ENCODE measurements at regions not wholly inside any gene's neighbourhood (a gene's known extent, or its start where the extent isn't known, plus 50 kb on each side); places are given as distances from the start of the nearest gene placed in this dataset.
"Not testable (repeated sequence)": the region's sequence is repeated elsewhere in the genome, so short reads cannot be mapped to it uniquely, and the experiment has no call there.

DNA sequence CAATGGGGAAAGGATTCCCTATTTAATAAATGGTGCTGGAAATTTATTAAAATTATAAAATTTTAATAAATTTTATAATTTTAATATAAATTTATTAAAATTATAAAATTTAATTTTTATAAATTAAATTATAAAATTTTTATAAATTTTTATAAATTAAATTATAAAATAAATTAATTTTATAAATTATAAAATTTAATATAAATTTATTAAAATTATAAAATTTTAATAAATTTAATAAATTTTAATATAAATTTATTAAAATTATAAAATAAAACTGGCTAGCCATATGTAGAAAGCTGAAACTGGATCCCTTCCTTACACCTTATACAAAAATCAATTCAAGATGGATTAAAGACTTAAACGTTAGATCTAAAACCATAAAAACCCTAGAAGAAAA is 356.7 kb upstream of the TFPI start:
- DNase-seq; H3K4me1 ChIP-seq (ENCODE audit: control insufficient read depth, insufficient read depth, low read length); intact Hi-C loops (cut with DNase I); H3K4me3 ChIP-seq (ENCODE audit: low read length); H3K9me3 ChIP-seq (ENCODE audit: control insufficient read depth, low read length); H3K27me3 ChIP-seq (ENCODE audit: control insufficient read depth, insufficient read depth); ATAC-seq; H3K27ac ChIP-seq (ENCODE audit: low read length): not testable (repeated sequence)
- 100% methylated on average over 1 of the region's 1 CpG for WGBS

DNA sequence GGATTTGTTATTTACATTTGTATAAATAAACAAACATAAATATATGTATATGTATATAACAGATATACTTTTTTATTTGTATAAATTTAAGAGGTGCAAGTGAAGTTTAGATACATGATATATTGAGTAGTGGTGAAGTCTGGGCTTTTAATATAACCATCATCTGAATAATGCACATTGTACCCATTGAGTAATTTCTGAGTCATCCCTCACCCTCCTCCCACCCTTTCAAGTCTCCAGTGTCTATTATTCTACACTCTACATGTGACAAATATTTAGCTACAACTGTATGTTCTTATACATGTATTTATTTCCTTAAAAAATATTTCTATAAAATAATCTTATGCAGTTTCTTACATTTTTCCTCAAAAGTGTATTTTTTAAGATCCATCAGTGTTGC is 358.7 kb upstream of the TFPI start:
- Histone ChIP-seq H3K9me3 (ENCODE audit: control insufficient read depth, low read length) (no peaks in the 10 kb centered on the region), H3K4me1 (ENCODE audit: control insufficient read depth, insufficient read depth, low read length) (no peaks in the 10 kb centered on the region), H3K27ac (ENCODE audit: low read length) (no peak overlapping the region), H3K27me3 (ENCODE audit: control insufficient read depth, insufficient read depth) (no peaks in the 10 kb centered on the region), H3K4me3 (ENCODE audit: low read length) (no peak overlapping the region)
- DNase-seq (no peak), ATAC-seq (no peak)
- intact Hi-C loops (cut with DNase I), result no loop called here

DNA sequence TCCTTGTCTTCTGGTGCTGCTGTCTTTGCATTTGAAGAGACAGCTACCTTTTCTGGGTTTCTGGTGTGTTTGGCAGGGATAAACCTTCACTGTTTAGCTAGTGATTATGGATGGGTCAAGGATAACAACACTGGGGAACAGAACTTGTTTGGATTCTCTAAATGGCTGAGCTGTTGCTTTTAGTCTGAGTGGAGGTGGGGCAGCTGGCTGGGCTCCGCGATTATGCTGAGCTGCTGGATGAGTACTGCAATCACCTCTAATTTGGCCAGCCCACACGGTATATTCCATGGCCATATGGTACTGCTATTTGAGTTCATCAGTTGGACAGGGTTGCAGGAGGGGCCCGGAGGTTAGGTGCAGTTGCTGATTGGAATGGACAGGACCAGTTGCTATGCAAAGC is 361.6 kb upstream of the TFPI start:
- ATAC-seq (no peak), DNase-seq (no peak)
- H3K4me3 ChIP-seq (ENCODE audit: low read length), result no peak overlapping the region
- no peaks in the 10 kb centered on the region for H3K27me3 ChIP-seq (ENCODE audit: control insufficient read depth, insufficient read depth)
- no peaks in the 10 kb centered on the region for H3K4me1 ChIP-seq (ENCODE audit: control insufficient read depth, insufficient read depth, low read length)
- 82% methylated on average over 4 of the region's 4 CpGs for WGBS
- intact Hi-C loops (cut with DNase I), result no loop called here
- no peak overlapping the region for H3K27ac ChIP-seq (ENCODE audit: low read length)
- H3K9me3 ChIP-seq (ENCODE audit: control insufficient read depth, low read length), result no peaks in the 10 kb centered on the region

DNA sequence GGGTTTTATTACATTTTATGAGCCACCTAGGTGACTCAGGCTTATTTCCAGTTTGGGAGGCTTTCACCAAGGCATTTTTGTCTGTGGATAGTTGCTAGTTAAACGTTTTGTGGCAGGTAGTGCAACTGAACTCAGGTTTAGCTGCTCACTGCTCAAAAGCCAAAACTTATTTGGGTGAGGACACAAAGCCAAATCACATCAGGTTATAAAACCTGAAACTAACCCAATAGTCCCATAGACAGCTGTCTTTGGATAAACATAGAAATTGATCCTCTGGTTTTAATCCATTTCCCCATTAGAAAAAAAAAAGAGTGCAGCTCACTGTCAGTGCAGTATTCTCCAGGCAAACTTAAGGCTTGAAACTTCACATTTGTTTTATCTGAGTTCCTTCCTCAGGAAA is 362.6 kb upstream of the TFPI start:
- no peak for DNase-seq
- Histone ChIP-seq H3K4me1 (ENCODE audit: control insufficient read depth, insufficient read depth, low read length) (no peaks in the 10 kb centered on the region), H3K4me3 (ENCODE audit: low read length) (no peak overlapping the region), H3K27me3 (ENCODE audit: control insufficient read depth, insufficient read depth) (no peaks in the 10 kb centered on the region), H3K9me3 (ENCODE audit: control insufficient read depth, low read length) (no peaks in the 10 kb centered on the region), H3K27ac (ENCODE audit: low read length) (no peak overlapping the region)
- 63% methylated on average over 1 of the region's 1 CpG for WGBS
- ATAC-seq, result no peak
- intact Hi-C loops (cut with DNase I), result no loop called here

DNA sequence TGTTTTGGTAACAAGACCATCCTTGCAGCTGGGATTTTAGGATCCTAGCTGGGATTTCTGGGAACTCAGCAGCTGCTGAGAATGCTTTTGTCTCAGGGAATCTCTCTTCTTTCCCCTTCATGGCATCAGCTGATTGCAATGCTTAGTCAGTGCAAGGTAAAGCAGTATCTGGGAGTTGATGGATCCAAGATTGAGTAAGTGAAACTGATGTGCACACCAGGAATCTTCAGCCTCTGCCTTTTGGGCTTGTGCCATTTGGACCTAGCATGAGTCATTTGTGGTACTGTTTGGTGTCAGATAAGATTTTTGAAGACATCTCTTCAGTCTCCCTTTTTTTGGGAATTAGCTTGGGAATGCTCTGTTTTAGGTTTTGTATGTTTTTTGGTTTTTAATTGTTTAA is 363.3 kb upstream of the TFPI start:
- H3K4me1 ChIP-seq (ENCODE audit: control insufficient read depth, insufficient read depth, low read length), result no peaks in the 10 kb centered on the region
- no peak overlapping the region for H3K4me3 ChIP-seq (ENCODE audit: low read length)
- no peak for ATAC-seq
- no peaks in the 10 kb centered on the region for H3K27me3 ChIP-seq (ENCODE audit: control insufficient read depth, insufficient read depth)
- H3K27ac ChIP-seq (ENCODE audit: low read length), result no peak overlapping the region
- no peaks in the 10 kb centered on the region for H3K9me3 ChIP-seq (ENCODE audit: control insufficient read depth, low read length)
- DNase-seq, result no peak
- intact Hi-C loops (cut with DNase I), result no loop called here

DNA sequence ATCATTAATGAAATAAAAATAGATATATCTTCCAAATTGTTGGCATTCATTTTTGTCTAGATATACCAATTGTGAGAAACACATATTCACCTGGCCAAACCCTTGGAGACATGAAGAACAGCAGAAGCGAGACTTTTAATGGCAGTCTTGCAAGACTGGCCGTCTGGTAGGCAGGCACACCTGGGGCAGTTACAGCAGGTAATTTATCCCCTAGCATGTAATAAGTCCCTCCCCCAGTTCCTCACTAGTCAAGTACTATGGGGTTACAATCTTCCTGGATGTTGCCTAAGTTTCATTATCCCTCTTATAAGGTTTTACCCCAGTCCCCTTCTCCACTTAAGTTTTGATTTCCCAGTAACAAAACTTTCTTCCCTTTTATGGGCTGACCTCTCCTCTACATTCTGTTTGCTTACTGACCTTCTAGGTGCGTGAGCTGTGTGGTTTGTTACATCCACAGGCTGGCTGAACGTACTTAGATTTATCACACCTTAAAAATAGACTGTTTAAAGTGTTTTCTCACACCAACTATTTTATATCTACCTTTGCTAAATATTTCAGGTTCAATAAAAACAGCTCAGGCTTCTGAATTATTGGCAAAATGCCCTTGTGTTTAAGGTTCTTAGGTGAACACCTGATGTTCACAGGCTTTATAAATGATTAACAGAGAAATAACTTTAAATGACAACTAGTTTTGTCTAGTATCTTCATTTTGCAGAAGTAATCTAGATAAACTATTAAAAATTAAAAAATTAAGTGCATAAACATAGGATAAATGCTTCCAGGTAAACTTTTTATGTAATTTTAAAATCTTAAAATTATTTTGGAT is 365.0 kb upstream of the TFPI start:
- H3K4me1 ChIP-seq (ENCODE audit: control insufficient read depth, insufficient read depth, low read length), result no peaks in the 10 kb centered on the region
- H3K4me3 ChIP-seq (ENCODE audit: low read length), result no peak overlapping the region
- intact Hi-C loops (cut with DNase I), result no loop called here
- H3K9me3 ChIP-seq (ENCODE audit: control insufficient read depth, low read length), result no peaks in the 10 kb centered on the region
- WGBS, result 79% methylated on average over 4 of the region's 4 CpGs
- DNase-seq (no peak), ATAC-seq (no peak)
- no peaks in the 10 kb centered on the region for H3K27me3 ChIP-seq (ENCODE audit: control insufficient read depth, insufficient read depth)
- H3K27ac ChIP-seq (ENCODE audit: low read length), result no peak overlapping the region

DNA sequence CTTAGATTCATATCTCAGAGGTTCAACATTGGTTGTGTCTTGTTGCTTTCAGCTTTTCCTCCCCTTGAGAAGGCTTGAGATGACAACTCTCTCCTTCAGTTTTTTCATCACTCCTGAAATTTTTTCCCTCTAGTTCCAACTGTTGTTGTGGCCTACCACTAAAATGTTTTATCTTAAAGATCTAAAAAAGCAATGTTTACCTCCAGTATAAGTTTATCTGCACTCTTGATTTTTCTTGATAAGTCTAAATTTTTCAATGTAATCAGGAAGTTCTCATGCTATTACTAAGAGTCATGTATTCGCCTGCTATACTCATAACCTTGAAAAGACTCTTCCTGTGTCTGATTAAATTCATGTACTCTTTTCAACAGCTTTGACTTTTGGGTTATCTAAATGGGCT is 366.3 kb upstream of the TFPI start:
- ATAC-seq (no peak), DNase-seq (no peak)
- Histone ChIP-seq H3K27me3 (ENCODE audit: control insufficient read depth, insufficient read depth) (no peaks in the 10 kb centered on the region), H3K4me1 (ENCODE audit: control insufficient read depth, insufficient read depth, low read length) (no peaks in the 10 kb centered on the region), H3K9me3 (ENCODE audit: control insufficient read depth, low read length) (no peaks in the 10 kb centered on the region), H3K4me3 (ENCODE audit: low read length) (no peak overlapping the region), H3K27ac (ENCODE audit: low read length) (no peak overlapping the region)
- 57% methylated on average over 1 of the region's 1 CpG for WGBS
- intact Hi-C loops (cut with DNase I), result no loop called here

DNA sequence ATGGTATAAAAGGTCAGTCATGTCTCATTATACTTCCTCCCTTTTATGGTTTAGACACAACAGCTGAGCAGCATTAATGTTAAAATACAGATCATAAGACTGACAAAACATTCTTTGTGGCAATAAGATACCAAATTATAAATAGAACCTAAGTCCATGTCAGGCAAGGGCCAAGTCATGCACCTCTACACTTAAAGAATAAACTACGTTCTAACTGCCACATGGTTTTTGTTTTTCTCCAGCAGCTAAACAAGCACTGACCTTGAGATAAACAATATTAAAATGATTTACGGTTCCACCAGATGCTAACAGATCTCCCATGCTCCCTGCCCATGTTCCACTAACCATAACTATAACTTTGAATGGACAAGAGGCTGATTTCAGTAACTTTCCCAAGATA is 368.6 kb upstream of the TFPI start:
- ATAC-seq (no peak), DNase-seq (no peak)
- Histone ChIP-seq H3K27ac (ENCODE audit: low read length) (no peak overlapping the region), H3K9me3 (ENCODE audit: control insufficient read depth, low read length) (no peaks in the 10 kb centered on the region), H3K4me1 (ENCODE audit: control insufficient read depth, insufficient read depth, low read length) (no peaks in the 10 kb centered on the region), H3K27me3 (ENCODE audit: control insufficient read depth, insufficient read depth) (no peaks in the 10 kb centered on the region), H3K4me3 (ENCODE audit: low read length) (no peak overlapping the region)
- WGBS, result 76% methylated on average over 2 of the region's 2 CpGs
- intact Hi-C loops (cut with DNase I), result no loop called here

DNA sequence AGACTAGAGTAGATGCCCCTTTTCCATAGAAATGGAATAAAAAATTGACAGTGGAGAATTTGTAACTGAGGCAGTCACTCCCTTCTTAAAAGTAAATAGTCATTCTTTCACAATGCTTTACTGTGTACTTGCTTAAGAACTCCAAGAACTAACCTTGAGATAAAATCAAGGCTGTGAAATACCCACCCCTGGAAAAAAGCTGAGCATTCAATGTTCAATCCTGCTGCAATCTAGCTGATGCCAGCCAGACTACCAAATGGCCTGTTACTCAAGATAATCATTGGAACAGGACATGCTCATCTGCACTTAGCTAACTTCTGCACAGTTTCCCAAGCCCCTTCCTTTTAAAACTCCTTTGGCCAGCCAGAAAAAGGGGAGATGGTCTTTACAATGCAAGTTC is 367.4 kb upstream of the GULP1 start:
- ATAC-seq (no peak), DNase-seq (no peak)
- Histone ChIP-seq H3K9me3 (ENCODE audit: control insufficient read depth, low read length) (no peaks in the 10 kb centered on the region), H3K27me3 (ENCODE audit: control insufficient read depth, insufficient read depth) (no peaks in the 10 kb centered on the region), H3K4me3 (ENCODE audit: low read length) (no peak overlapping the region), H3K27ac (ENCODE audit: low read length) (no peak overlapping the region), H3K4me1 (ENCODE audit: control insufficient read depth, insufficient read depth, low read length) (no peaks in the 10 kb centered on the region)
- intact Hi-C loops (cut with DNase I), result no loop called here

DNA sequence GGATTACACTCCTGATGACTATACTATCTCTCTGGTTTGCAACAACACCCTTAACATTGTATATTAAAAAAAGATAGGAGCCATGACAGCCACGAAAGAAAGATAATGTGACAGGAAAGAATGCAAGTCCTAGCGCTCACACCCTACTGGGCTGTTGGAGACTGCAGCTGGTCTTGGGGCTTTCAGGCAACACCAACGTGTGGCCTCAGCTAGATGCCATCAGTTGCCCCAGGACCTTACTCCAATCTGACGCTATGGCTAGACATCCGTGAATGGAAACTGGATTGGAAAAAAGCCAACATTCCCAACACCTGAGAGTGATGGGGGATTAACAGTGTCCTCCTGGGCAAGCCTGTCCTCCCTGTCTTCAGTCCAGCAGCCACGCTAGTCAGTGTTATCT is 357.4 kb upstream of the GULP1 start:
- peak overlapping the region; percentile 26 for H3K27ac ChIP-seq (ENCODE audit: low read length)
- intact Hi-C loops (cut with DNase I), result no loop called here
- 46% methylated on average over 6 of the region's 6 CpGs for WGBS
- no peak overlapping the region for H3K4me3 ChIP-seq (ENCODE audit: low read length)
- H3K9me3 ChIP-seq (ENCODE audit: control insufficient read depth, low read length), result no peaks in the 10 kb centered on the region
- DNase-seq (peak in 1 of 3 donors; percentile 31), ATAC-seq (peak; percentile 53 to 58)
- peaks cover 2% of the 10 kb centered on the region for H3K4me1 ChIP-seq (ENCODE audit: control insufficient read depth, insufficient read depth, low read length)
- H3K27me3 ChIP-seq (ENCODE audit: control insufficient read depth, insufficient read depth), result no peaks in the 10 kb centered on the region

DNA sequence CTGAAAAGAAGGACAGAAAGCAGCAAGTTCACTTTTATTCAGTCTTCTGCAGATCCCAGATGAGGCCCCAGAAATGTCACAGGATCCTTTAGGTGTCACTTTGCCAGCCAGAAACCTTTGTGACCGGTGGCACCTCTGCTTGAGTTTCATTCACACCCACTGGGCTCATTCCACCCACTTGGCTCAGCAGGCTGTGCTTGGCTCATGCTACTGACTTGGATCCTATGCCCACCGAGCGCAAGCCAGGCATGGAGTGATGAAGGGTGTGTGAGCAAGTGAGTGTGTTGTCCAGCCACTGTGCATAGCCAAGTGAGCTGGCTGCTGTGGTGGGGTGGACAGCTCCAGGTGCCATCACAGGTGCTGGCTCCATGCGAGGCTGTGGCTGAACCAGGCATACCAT is 357.0 kb upstream of the GULP1 start:
- ATAC-seq, result peak; percentile 72 to 83
- DNase-seq, result peak; percentile 16 to 69 (median 57)
- Histone ChIP-seq H3K4me3 (ENCODE audit: low read length) (no peak overlapping the region), H3K27me3 (ENCODE audit: control insufficient read depth, insufficient read depth) (no peaks in the 10 kb centered on the region), H3K9me3 (ENCODE audit: control insufficient read depth, low read length) (no peaks in the 10 kb centered on the region), H3K27ac (ENCODE audit: low read length) (no peak overlapping the region), H3K4me1 (ENCODE audit: control insufficient read depth, insufficient read depth, low read length) (peaks cover 2% of the 10 kb centered on the region)
- WGBS, result 62% methylated on average over 4 of the region's 4 CpGs
- intact Hi-C loops (cut with DNase I), result no loop called here

DNA sequence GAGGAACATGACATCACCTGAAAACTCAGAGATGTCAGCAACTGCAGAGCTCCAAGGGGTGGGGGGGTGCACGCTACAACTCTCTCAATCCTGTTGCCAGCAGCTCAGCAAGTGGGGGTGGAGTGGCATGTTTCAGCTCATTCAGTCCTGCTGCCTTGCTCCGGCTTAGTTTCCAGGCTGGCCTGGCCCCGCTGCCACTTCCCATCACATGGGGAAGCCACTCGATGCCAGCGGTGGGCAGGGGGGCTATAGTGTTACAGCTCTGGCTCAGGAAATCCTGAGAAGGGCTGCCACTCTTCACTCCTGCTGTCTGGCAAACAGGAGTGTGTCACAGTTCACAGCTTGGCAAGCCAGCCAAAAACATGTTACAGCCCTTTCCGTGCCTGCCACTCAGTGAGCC is 356.5 kb upstream of the GULP1 start:
- peak; percentile 41 to 42 for ATAC-seq
- peak in 1 of 3 donors; percentile 60 for DNase-seq
- intact Hi-C loops (cut with DNase I), result no loop called here

More for the DNA sequence above, 356.5 kb upstream of the GULP1 start:
- no peak overlapping the region for H3K27ac ChIP-seq (ENCODE audit: low read length)
- H3K9me3 ChIP-seq (ENCODE audit: control insufficient read depth, low read length), result no peaks in the 10 kb centered on the region
- no peak overlapping the region for H3K4me3 ChIP-seq (ENCODE audit: low read length)
- H3K4me1 ChIP-seq (ENCODE audit: control insufficient read depth, insufficient read depth, low read length), result peaks cover 2% of the 10 kb centered on the region
- WGBS, result 80% methylated on average over 6 of the region's 6 CpGs
- H3K27me3 ChIP-seq (ENCODE audit: control insufficient read depth, insufficient read depth), result no peaks in the 10 kb centered on the region

All from right cardiac atrium (tissue), 5 donors.